ENCODE measurements at regions not wholly inside any gene's neighbourhood (a gene's known extent, or its start where the extent isn't known, plus 50 kb on each side); places are given as distances from the start of the nearest gene placed in this dataset.

DNA sequence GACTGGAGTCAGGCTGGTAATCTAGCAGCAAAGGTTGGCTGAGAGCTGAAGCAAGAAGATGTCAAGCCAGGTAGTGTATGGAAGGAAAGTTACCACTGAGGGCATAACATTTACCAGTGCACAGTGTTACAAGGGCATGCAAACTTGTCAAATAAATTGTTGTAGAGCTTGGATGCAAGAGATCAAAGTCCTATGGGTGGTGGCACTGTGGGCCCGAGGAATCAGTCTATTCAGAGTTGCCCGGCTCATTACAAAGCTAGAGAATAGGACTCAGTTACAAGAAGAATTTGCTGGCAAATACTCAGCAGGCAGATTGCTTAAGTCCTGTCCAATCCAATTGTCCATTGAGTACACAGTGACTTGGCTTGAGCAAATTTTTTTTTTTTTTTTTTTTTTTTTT lies 2043.8 kb downstream of the ARAP2 start:
- no peak overlapping the region for H3K4me3 ChIP-seq (ENCODE audit: low read depth, low read length)
- TF ChIP-seq, protein P1, sequence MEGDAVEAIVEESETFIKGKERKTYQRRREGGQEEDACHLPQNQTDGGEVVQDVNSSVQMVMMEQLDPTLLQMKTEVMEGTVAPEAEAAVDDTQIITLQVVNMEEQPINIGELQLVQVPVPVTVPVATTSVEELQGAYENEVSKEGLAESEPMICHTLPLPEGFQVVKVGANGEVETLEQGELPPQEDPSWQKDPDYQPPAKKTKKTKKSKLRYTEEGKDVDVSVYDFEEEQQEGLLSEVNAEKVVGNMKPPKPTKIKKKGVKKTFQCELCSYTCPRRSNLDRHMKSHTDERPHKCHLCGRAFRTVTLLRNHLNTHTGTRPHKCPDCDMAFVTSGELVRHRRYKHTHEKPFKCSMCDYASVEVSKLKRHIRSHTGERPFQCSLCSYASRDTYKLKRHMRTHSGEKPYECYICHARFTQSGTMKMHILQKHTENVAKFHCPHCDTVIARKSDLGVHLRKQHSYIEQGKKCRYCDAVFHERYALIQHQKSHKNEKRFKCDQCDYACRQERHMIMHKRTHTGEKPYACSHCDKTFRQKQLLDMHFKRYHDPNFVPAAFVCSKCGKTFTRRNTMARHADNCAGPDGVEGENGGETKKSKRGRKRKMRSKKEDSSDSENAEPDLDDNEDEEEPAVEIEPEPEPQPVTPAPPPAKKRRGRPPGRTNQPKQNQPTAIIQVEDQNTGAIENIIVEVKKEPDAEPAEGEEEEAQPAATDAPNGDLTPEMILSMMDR (IDR thresholded peaks at IDR 0.05; ENCODE audit: control insufficient read depth, extremely low read depth, insufficient read depth): no peak
- peak; percentile 15 for DNase-seq (ENCODE audit: low read depth)

DNA sequence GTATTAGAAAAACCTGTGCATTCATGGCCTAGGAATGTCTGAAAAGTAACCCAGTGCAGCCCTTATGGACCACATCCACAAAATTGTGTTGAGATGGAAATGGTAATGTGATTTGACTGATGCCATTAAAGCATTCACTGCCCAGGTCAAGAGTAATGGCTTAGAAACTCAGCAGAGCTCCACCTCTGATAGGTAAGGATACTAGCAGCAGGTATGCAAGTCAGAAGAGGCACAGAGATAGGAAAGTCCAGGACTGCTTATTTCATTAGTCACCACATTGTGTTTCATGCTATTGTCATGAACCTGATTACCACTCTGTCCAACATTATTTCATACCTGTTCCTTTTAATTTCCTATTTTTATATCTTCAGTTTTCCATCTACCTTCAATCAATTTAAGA lies 2042.2 kb downstream of the ARAP2 start:
- DNase-seq (ENCODE audit: low read depth): no peak
- TF ChIP-seq, protein P1 (IDR thresholded peaks at IDR 0.05; ENCODE audit: control insufficient read depth, extremely low read depth, insufficient read depth): no peak
- H3K4me3 ChIP-seq (ENCODE audit: low read depth, low read length): no peak overlapping the region

DNA sequence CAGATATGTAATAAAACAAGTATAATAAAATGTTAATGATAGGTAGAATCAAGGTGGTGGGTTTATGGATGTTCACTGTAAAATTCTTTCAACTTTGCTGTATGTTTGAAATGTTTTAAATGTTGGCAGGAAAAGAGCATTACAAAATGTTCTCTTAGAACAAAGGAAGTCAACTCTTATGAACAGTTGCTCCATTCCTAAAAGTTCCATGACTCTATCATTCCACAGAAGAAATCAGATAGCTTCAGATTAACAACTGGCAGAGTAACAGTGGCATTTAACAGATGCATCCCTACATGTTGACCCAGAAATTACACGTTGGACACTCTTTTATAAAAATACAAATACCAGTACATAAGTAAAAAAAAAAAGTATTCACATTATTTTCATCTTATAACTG lies 2023.7 kb downstream of the ARAP2 start:
- no peak for DNase-seq (ENCODE audit: low read depth)
- no peak overlapping the region for H3K4me3 ChIP-seq (ENCODE audit: low read depth, low read length)
- TF ChIP-seq, protein P1 (IDR thresholded peaks at IDR 0.05; ENCODE audit: control insufficient read depth, extremely low read depth, insufficient read depth): no peak

DNA sequence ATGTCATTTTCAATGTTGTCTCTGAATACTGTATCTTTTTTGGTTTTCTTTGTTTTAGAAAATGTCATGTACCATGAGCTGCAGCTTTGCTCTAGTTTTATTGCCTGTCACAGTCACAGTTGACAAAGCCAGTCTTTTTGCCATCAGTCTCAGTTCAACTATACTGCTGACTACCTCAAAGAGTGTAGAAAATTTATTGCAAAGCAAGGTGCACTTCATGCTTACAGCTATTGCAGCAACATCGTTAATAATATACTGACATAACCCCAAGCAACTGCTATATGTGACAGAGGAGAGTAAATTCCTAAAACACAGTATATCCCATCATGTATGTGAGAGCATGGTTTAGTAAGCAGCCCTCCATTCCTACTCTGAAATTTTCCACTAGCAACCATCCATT lies 2022.3 kb downstream of the ARAP2 start:
- H3K4me3 ChIP-seq (ENCODE audit: low read depth, low read length): no peak overlapping the region
- TF ChIP-seq, protein P1 (IDR thresholded peaks at IDR 0.05; ENCODE audit: control insufficient read depth, extremely low read depth, insufficient read depth): no peak
- no peak for DNase-seq (ENCODE audit: low read depth)

DNA sequence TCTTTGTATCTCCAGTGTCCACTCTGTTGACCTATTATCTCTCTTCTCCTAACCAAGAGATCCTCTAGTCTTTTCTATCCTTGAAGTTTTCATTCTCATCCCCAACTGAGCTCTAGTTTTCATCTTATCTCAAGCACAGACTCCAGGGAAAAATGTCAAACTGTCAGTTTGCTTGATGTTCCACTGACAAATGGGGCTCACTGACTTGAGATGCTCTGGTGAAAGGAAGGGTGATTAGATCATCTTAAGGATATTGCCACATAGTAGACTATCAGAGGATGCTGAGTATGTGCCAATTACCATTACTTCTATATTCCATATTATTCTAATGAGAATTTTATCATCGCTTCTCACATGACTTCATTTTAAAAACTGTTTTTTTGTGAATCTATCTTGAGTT lies 2008.2 kb downstream of the ARAP2 start:
- no peak overlapping the region for H3K4me3 ChIP-seq (ENCODE audit: low read depth, low read length)
- no peak for DNase-seq (ENCODE audit: low read depth)
- TF ChIP-seq, protein P1 (IDR thresholded peaks at IDR 0.05; ENCODE audit: control insufficient read depth, extremely low read depth, insufficient read depth): no peak

DNA sequence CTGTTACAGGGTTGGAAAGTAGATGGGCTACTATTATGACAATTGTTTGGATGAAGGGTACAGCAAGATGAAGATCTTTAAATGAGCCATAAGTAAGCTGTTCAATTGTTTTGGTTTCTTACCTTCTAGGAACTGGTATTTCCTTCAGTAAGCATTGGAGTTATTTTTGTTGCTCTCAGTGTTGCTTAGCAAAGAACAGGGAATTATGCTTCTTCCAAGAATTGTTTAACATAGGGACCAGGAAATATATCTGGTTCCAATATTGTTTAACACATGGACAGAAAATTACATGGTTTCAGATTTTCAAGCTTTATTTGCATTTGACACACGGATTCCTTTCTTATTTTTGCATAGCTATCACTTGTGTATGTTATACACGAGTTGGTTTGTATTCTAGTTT lies 1999.0 kb downstream of the ARAP2 start:
- TF ChIP-seq, protein P1 (IDR thresholded peaks at IDR 0.05; ENCODE audit: control insufficient read depth, extremely low read depth, insufficient read depth): no peak
- no peak for DNase-seq (ENCODE audit: low read depth)
- no peak overlapping the region for H3K4me3 ChIP-seq (ENCODE audit: low read depth, low read length)

DNA sequence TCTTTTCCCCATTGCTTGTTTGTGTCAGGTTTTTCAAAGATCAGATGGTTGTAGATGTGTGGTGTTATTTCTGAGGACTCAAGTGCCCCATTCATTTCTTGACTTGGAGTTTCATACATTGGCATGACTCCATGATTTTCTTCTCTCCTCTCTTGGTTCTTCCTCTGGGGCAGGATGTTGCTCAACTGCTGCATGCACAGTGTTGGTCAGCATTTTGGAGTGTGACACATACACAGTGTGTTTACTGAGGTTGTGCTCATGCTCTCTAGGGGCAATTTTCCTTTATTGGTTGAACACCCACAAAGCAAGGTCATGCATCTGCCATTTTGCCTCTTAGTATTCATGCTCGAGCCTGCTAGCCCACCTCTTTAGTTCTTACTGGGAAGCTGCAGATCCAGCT lies 1993.8 kb downstream of the ARAP2 start:
- DNase-seq (ENCODE audit: low read depth): no peak

More for the DNA sequence above, 1993.8 kb downstream of the ARAP2 start:
- TF ChIP-seq, protein P1 (IDR thresholded peaks at IDR 0.05; ENCODE audit: control insufficient read depth, extremely low read depth, insufficient read depth): no peak
- H3K4me3 ChIP-seq (ENCODE audit: low read depth, low read length): no peak overlapping the region

All from LNCaP clone FGC (cell line).